ENCODE measurements at regions not wholly inside any gene's neighbourhood (a gene's known extent, or its start where the extent isn't known, plus 50 kb on each side); places are given as distances from the start of the nearest gene placed in this dataset.
A peak's percentile ranks its signal among the peaks of the same experiment; 100 is the strongest.

GRCh38 chr4:75180790-75181776 is 248.2 kb downstream of the PARM1 start:
- H3K79me2 ChIP-seq (ENCODE audit: insufficient read depth, low read length), result no peaks in the 10 kb centered on the region
- H3K27ac ChIP-seq (ENCODE audit: low read depth, low read length, poor library complexity, severe bottlenecking), result no peak overlapping the region
- H3K9me3 ChIP-seq (ENCODE audit: low read length), result no peaks in the 10 kb centered on the region
- H3K27me3 ChIP-seq (ENCODE audit: insufficient read depth, low read length), result no peaks in the 10 kb centered on the region
- H3K9ac ChIP-seq (ENCODE audit: low read length), result peak overlapping the region; percentile 3; the same call in 1 of the 2 replicates
- peaks cover 13% of the 10 kb centered on the region for H3K4me1 ChIP-seq (ENCODE audit: insufficient read depth, low read length, severe bottlenecking)
- H2AFZ ChIP-seq (ENCODE audit: low read length), result peak overlapping the region; percentile 86; the same call in 1 of the 2 replicates
- no peaks in the 10 kb centered on the region for H3K9me2 ChIP-seq (ENCODE audit: low read depth, low read length)
- H3F3A ChIP-seq (ENCODE audit: insufficient read depth, low read length), result no peaks in the 10 kb centered on the region
- H4K20me1 ChIP-seq (ENCODE audit: insufficient read depth, low read length), result no peaks in the 10 kb centered on the region
- peak overlapping the region; percentile 54; the same call in 1 of the 2 replicates for H3K4me2 ChIP-seq (ENCODE audit: low read length)
- no peaks in the 10 kb centered on the region for H3K36me3 ChIP-seq (ENCODE audit: insufficient read depth, low read length)
- peak overlapping the region; percentile 27 for H3K4me3 ChIP-seq (ENCODE audit: low read depth, low read length, poor library complexity, severe bottlenecking)
- TF ChIP-seq EZH2 (IDR thresholded peaks at IDR 0.05; ENCODE audit: borderline replicate concordance, low read length), result no peak

- H3K4me3 ChIP-seq (ENCODE audit: low read depth, low read length, poor library complexity, severe bottlenecking), result no peak overlapping the region
- no peak overlapping the region for H3K4me2 ChIP-seq (ENCODE audit: low read length)
- no peak overlapping the region for H3K9ac ChIP-seq (ENCODE audit: low read length)
- H2AFZ ChIP-seq (ENCODE audit: low read length), result no peak overlapping the region
- H3K9me2 ChIP-seq (ENCODE audit: low read depth, low read length), result no peaks in the 10 kb centered on the region
- H3K27me3 ChIP-seq (ENCODE audit: insufficient read depth, low read length), result no peaks in the 10 kb centered on the region
- no peaks in the 10 kb centered on the region for H4K20me1 ChIP-seq (ENCODE audit: insufficient read depth, low read length)
- H3K4me1 ChIP-seq (ENCODE audit: insufficient read depth, low read length, severe bottlenecking), result peaks cover 13% of the 10 kb centered on the region
- H3K9me3 ChIP-seq (ENCODE audit: low read length), result no peaks in the 10 kb centered on the region
- H3K36me3 ChIP-seq (ENCODE audit: insufficient read depth, low read length), result no peaks in the 10 kb centered on the region
- H3F3A ChIP-seq (ENCODE audit: insufficient read depth, low read length), result no peaks in the 10 kb centered on the region
- TF ChIP-seq EZH2 (IDR thresholded peaks at IDR 0.05; ENCODE audit: borderline replicate concordance, low read length), result no peak
- no peak for TF ChIP-seq CTCF (IDR thresholded peaks at IDR 0.05; ENCODE audit: low read length)
- H3K27ac ChIP-seq (ENCODE audit: low read depth, low read length, poor library complexity, severe bottlenecking), result no peak overlapping the region
- no peaks in the 10 kb centered on the region for H3K79me2 ChIP-seq (ENCODE audit: insufficient read depth, low read length)
These were observed 247.3 kb downstream of the PARM1 start for GRCh38 chr4:75180217-75180616.

- H3K79me2 ChIP-seq (ENCODE audit: insufficient read depth, low read length), result no peaks in the 10 kb centered on the region
- H3K36me3 ChIP-seq (ENCODE audit: insufficient read depth, low read length), result no peaks in the 10 kb centered on the region
- H4K20me1 ChIP-seq (ENCODE audit: insufficient read depth, low read length), result no peaks in the 10 kb centered on the region
- no peaks in the 10 kb centered on the region for H3K27me3 ChIP-seq (ENCODE audit: insufficient read depth, low read length)
- no peak overlapping the region for H3K4me3 ChIP-seq (ENCODE audit: low read depth, low read length, poor library complexity, severe bottlenecking)
- no peaks in the 10 kb centered on the region for H3F3A ChIP-seq (ENCODE audit: insufficient read depth, low read length)
- H3K9me3 ChIP-seq (ENCODE audit: low read length), result no peaks in the 10 kb centered on the region
- peaks cover 13% of the 10 kb centered on the region for H3K4me1 ChIP-seq (ENCODE audit: insufficient read depth, low read length, severe bottlenecking)
- H3K9me2 ChIP-seq (ENCODE audit: low read depth, low read length), result no peaks in the 10 kb centered on the region
- no peak overlapping the region for H3K9ac ChIP-seq (ENCODE audit: low read length)
- H3K27ac ChIP-seq (ENCODE audit: low read depth, low read length, poor library complexity, severe bottlenecking), result no peak overlapping the region
- H3K4me2 ChIP-seq (ENCODE audit: low read length), result no peak overlapping the region
- H2AFZ ChIP-seq (ENCODE audit: low read length), result no peak overlapping the region
- TF ChIP-seq CTCF (IDR thresholded peaks at IDR 0.05; ENCODE audit: low read length) (no peak), EZH2 (IDR thresholded peaks at IDR 0.05; ENCODE audit: borderline replicate concordance, low read length) (no peak)
These were observed 246.6 kb downstream of the PARM1 start for GRCh38 chr4:75179510-75179909.
